ENCODE measurements at regions not wholly inside any gene's neighbourhood (a gene's known extent, or its start where the extent isn't known, plus 50 kb on each side); places are given as distances from the start of the nearest gene placed in this dataset.

DNA sequence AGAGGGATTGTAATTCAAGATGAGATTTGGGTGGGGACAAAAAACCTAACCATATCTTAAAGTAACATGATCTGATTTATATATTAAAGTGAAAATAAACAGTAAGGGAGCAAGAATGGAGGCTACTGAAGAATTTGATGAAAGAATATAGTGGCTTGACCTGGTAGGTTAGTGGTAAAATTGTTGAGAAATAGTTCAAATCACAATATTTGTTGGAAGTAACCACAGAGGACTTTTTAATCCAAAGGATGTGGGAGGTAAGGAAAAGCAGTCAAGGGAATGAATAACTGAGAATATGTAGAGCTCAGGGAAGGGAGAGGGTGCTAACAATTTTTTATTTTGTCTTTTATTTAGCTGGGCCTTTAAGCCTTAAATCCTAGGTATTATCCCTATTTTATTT is 139.8 kb upstream of the HS3ST1 start:
- ChIA-PET CTCF (ENCODE audit: partially characterized antibody) (no interaction called here), POLR2A (ENCODE audit: partially characterized antibody) (no interaction called here)
- no peak overlapping the region for H3K4me2 ChIP-seq (ENCODE audit: insufficient read depth in 1 of 2, low read depth in 2 of 2, low read length in 2 of 2)
- H3K56ac ChIP-seq (replicated peaks; ENCODE audit: insufficient read length, low read depth, low read length), result no peak overlapping the region
- no peaks in the 10 kb centered on the region for H3K27me3 ChIP-seq (replicated peaks in 1 of 4; ENCODE audit: control insufficient read depth in 3 of 4, extremely low read depth in 1 of 4, insufficient read depth in 3 of 4, low read length in 3 of 4)
- H3K9ac ChIP-seq (replicated peaks in 1 of 4; ENCODE audit: extremely low read depth in 1 of 4, low read depth in 3 of 4, low read length in 3 of 4), result no peak overlapping the region
- no peak overlapping the region for H4K91ac ChIP-seq (replicated peaks; ENCODE audit: insufficient read length, low read length)
- no peak overlapping the region for H3K18ac ChIP-seq (ENCODE audit: extremely low read depth, low read length)
- no peak overlapping the region for H2AFZ ChIP-seq (ENCODE audit: low read length)
- H3K79me2 ChIP-seq (ENCODE audit: control insufficient read depth in 1 of 2, insufficient read depth in 2 of 2, low read length in 2 of 2), result no peaks in the 10 kb centered on the region
- H2BK120ac ChIP-seq (replicated peaks; ENCODE audit: low read depth, low read length), result no peak overlapping the region
- no peak overlapping the region for H2BK20ac ChIP-seq (ENCODE audit: low read length)
- H2AK5ac ChIP-seq (ENCODE audit: low read depth, low read length), result no peak overlapping the region
- H3K4me1 ChIP-seq (replicated peaks in 1 of 4; ENCODE audit: control insufficient read depth in 3 of 4, insufficient read depth in 4 of 4, low read length in 3 of 4), result no peaks in the 10 kb centered on the region
- no peak for DNase-seq (ENCODE audit: low read depth in 1 of 2, low spot score in 2 of 2)
- TF ChIP-seq SAP30 (IDR thresholded peaks at IDR 0.05; ENCODE audit: insufficient read depth, insufficient replicate concordance, low read length) (no peak), RFX5 (IDR thresholded peaks at IDR 0.05; ENCODE audit: borderline replicate concordance, low read depth, low read length) (no peak), SRF (IDR thresholded peaks at IDR 0.05; ENCODE audit: low read depth, low read length) (no peak), RAD21 (IDR thresholded peaks at IDR 0.05 in 1 of 2, conservative IDR thresholded peaks at IDR 0.05 in 1 of 2; ENCODE audit: low read depth in 2 of 2, low read length in 2 of 2) (no peak), EP300 (IDR thresholded peaks at IDR 0.05; ENCODE audit: borderline replicate concordance in 1 of 2, low read depth in 2 of 2, low read length in 2 of 2) (no peak), BACH1 (IDR thresholded peaks at IDR 0.05; ENCODE audit: low read length) (no peak)
- TF ChIP-seq, protein P1, sequence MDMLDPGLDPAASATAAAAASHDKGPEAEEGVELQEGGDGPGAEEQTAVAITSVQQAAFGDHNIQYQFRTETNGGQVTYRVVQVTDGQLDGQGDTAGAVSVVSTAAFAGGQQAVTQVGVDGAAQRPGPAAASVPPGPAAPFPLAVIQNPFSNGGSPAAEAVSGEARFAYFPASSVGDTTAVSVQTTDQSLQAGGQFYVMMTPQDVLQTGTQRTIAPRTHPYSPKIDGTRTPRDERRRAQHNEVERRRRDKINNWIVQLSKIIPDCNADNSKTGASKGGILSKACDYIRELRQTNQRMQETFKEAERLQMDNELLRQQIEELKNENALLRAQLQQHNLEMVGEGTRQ (IDR thresholded peaks at IDR 0.05; ENCODE audit: low read length), result no peak
- no peak overlapping the region for H4K5ac ChIP-seq (ENCODE audit: insufficient read length, low read depth, low read length)
- no peak for FAIRE-seq
- no peak overlapping the region for H2BK12ac ChIP-seq (ENCODE audit: low read depth, low read length)
- H3K9me3 ChIP-seq (ENCODE audit: insufficient read depth in 2 of 2, low read depth in 1 of 2, low read length in 1 of 2), result no peaks in the 10 kb centered on the region
- no peak overlapping the region for H4K8ac ChIP-seq (ENCODE audit: extremely low read depth, insufficient read depth, low read length)
- no peaks in the 10 kb centered on the region for H3K36me3 ChIP-seq (ENCODE audit: control insufficient read depth in 2 of 4, insufficient read depth in 4 of 4, low read length in 3 of 4)
- H3K23me2 ChIP-seq (ENCODE audit: low read depth, low read length), result no peaks in the 10 kb centered on the region
- H3K27ac ChIP-seq (ENCODE audit: low read depth, low read length), result no peak overlapping the region
- no peak overlapping the region for H3K14ac ChIP-seq (ENCODE audit: insufficient read length)
- H3K23ac ChIP-seq (ENCODE audit: insufficient read length), result no peak overlapping the region
- H4K20me1 ChIP-seq (replicated peaks in 1 of 2; ENCODE audit: control insufficient read depth in 1 of 2, insufficient read depth in 2 of 2, low read length in 2 of 2), result no peaks in the 10 kb centered on the region
- no peak overlapping the region for H3K4me3 ChIP-seq (ENCODE audit: extremely low read depth in 1 of 4, insufficient read depth in 2 of 4, low read depth in 3 of 4, low read length in 4 of 4)
- no peak overlapping the region for H2BK15ac ChIP-seq (ENCODE audit: low read length)
- H3K4ac ChIP-seq (replicated peaks; ENCODE audit: insufficient read length, low read depth, low read length), result no peak overlapping the region
- no peaks in the 10 kb centered on the region for H3K79me1 ChIP-seq (ENCODE audit: low read depth, low read length)
- H2BK5ac ChIP-seq (ENCODE audit: low read depth, low read length), result no peak overlapping the region
